ENCODE measurements at regions not wholly inside any gene's neighbourhood (a gene's known extent, or its start where the extent isn't known, plus 50 kb on each side); places are given as distances from the start of the nearest gene placed in this dataset.

GRCh38 chrX:36861601-36862000 is 146.6 kb upstream of the FAM47C start:
- TF ChIP-seq CTCF (IDR thresholded peaks at IDR 0.05) (no peak), EZH2 (IDR thresholded peaks at IDR 0.05; ENCODE audit: borderline replicate concordance, insufficient read depth, low read depth, low read length, poor library complexity, severe bottlenecking) (no peak)

All from B cell (primary cell).